ENCODE measurements at regions not wholly inside any gene's neighbourhood (a gene's known extent, or its start where the extent isn't known, plus 50 kb on each side); places are given as distances from the start of the nearest gene placed in this dataset.

- no peak for TF ChIP-seq AFF4 (CRISPR knock-in tag; IDR thresholded peaks at IDR 0.05; ENCODE audit: borderline replicate concordance)
- no peak for TF ChIP-seq MLX (CRISPR knock-in tag; IDR thresholded peaks at IDR 0.05)
- TF ChIP-seq CDX4 (CRISPR knock-in tag; IDR thresholded peaks at IDR 0.05; ENCODE audit: borderline replicate concordance): no peak
- no peak for TF ChIP-seq CREB1 (CRISPR knock-in tag; IDR thresholded peaks at IDR 0.05)
Measured at GRCh38 chr2:150688016-150688415, 200.5 kb upstream of the RND3 start (continued).

GRCh38 chr2:150686391-150686790, 198.9 kb upstream of the RND3 start:
- Mint-ChIP-seq H3K9me3 (peaks cover 2% of the 10 kb centered on the region), H3K36me3 (peaks cover 1% of the 10 kb centered on the region), H3K4me3 (no peak overlapping the region), H3K27ac (no peak overlapping the region), H3K27me3 (ENCODE audit: low read depth) (no peaks in the 10 kb centered on the region), H3K4me1 (peaks cover 8% of the 10 kb centered on the region)
- DNase-seq (ENCODE audit: low spot score) (no peak), ATAC-seq (no peak)
- ChIA-PET CTCF (no interaction called here), POLR2A (no interaction called here)
- TF ChIP-seq KAT7 (CRISPR knock-in tag; IDR thresholded peaks at IDR 0.05; ENCODE audit: borderline replicate concordance) (no peak), FOXJ3 (CRISPR knock-in tag; IDR thresholded peaks at IDR 0.05; ENCODE audit: borderline replicate concordance) (no peak)

GRCh38 chr2:150681120-150681804, 193.8 kb upstream of the RND3 start:
- Mint-ChIP-seq H3K4me1 (peaks cover 15% of the 10 kb centered on the region), H3K27me3 (ENCODE audit: low read depth) (no peaks in the 10 kb centered on the region), H3K9me3 (peaks cover 12% of the 10 kb centered on the region), H3K36me3 (peaks cover 5% of the 10 kb centered on the region), H3K27ac (no peak overlapping the region), H3K4me3 (no peak overlapping the region)
- CTCF ChIA-PET: no interaction called here
- TF ChIP-seq MLX (CRISPR knock-in tag; IDR thresholded peaks at IDR 0.05) (no peak), ZNF671 (CRISPR knock-in tag; IDR thresholded peaks at IDR 0.05) (no peak), ZNF121 (CRISPR knock-in tag; IDR thresholded peaks at IDR 0.05) (no peak), E2F5 (CRISPR knock-in tag; IDR thresholded peaks at IDR 0.05) (no peak), CTCF (IDR thresholded peaks at IDR 0.05) (no peak), TCF7 (CRISPR knock-in tag; IDR thresholded peaks at IDR 0.05; ENCODE audit: low read depth) (no peak), CREB1 (CRISPR knock-in tag; IDR thresholded peaks at IDR 0.05) (no peak), USF1 (CRISPR knock-in tag; IDR thresholded peaks at IDR 0.05) (no peak), ZNF425 (CRISPR knock-in tag; conservative IDR thresholded peaks at IDR 0.05) (no peak), NR3C1 (CRISPR knock-in tag; conservative IDR thresholded peaks at IDR 0.05; ENCODE audit: low read depth) (no peak), ZNF138 (CRISPR knock-in tag; conservative IDR thresholded peaks at IDR 0.05) (no peak), NR1H2 (CRISPR knock-in tag; IDR thresholded peaks at IDR 0.05) (no peak)
- POLR2A ChIA-PET: no interaction called here
- ATAC-seq (no peak), DNase-seq (ENCODE audit: low spot score) (no peak)

Data from WTC11 (cell line).